Retina (tissue), 1 donor: ENCODE measurements at regions not wholly inside any gene's neighbourhood (a gene's known extent, or its start where the extent isn't known, plus 50 kb on each side); places are given as distances from the start of the nearest gene placed in this dataset.
A peak's percentile ranks its signal among the peaks of the same experiment; 100 is the strongest.

Experiments
- DNase-seq: peaks from one replicate; pipeline ENCODE4 v3.0.0-alpha.2; 2016

- no peak for DNase-seq
These were observed 134.6 kb downstream of the VRK1 start for GRCh38 chr14:96931751-96932150.

GRCh38 chr14:96934638-96935330 is 137.6 kb downstream of the VRK1 start:
- DNase-seq, result no peak

- DNase-seq, result no peak
These were observed 141.8 kb downstream of the VRK1 start for GRCh38 chr14:96938946-96939345.

- DNase-seq, result no peak
These were observed 142.8 kb downstream of the VRK1 start for GRCh38 chr14:96940009-96940408.

GRCh38 chr14:96944297-96944696 is 147.1 kb downstream of the VRK1 start:
- no peak for DNase-seq

- DNase-seq, result no peak
These were observed 148.5 kb downstream of the VRK1 start for GRCh38 chr14:96945721-96946120.

GRCh38 chr14:96949594-96949993 is 152.4 kb downstream of the VRK1 start:
- no peak for DNase-seq

GRCh38 chr14:96951511-96951910 is 154.3 kb downstream of the VRK1 start:
- no peak for DNase-seq

GRCh38 chr14:96953087-96953874 is 156.1 kb downstream of the VRK1 start:
- peak; percentile 9 for DNase-seq

- no peak for DNase-seq
These were observed 156.6 kb downstream of the VRK1 start for GRCh38 chr14:96953875-96954185.

GRCh38 chr14:96956464-96957239 is 159.5 kb downstream of the VRK1 start:
- no peak for DNase-seq

GRCh38 chr14:96958057-96958456 is 160.9 kb downstream of the VRK1 start:
- DNase-seq, result no peak

GRCh38 chr14:96959992-96960391 is 162.8 kb downstream of the VRK1 start:
- DNase-seq, result no peak

GRCh38 chr14:96960598-96961116 is 163.5 kb downstream of the VRK1 start:
- no peak for DNase-seq

- DNase-seq, result no peak
These were observed 164.7 kb downstream of the VRK1 start for GRCh38 chr14:96961895-96962294.

- DNase-seq, result no peak
These were observed 165.2 kb downstream of the VRK1 start for GRCh38 chr14:96962337-96962736.

- no peak for DNase-seq
These were observed 167.7 kb downstream of the VRK1 start for GRCh38 chr14:96964726-96965415.

- DNase-seq, result no peak
These were observed 168.9 kb downstream of the VRK1 start for GRCh38 chr14:96965885-96966595.

GRCh38 chr14:96975116-96975515 is 177.9 kb downstream of the VRK1 start:
- no peak for DNase-seq

- no peak for DNase-seq
These were observed 181.5 kb downstream of the VRK1 start for GRCh38 chr14:96978525-96979272.

GRCh38 chr14:96979611-96980074 is 182.5 kb downstream of the VRK1 start:
- no peak for DNase-seq
